Testis (tissue), 2 donors: ENCODE measurements at regions not wholly inside any gene's neighbourhood (a gene's known extent, or its start where the extent isn't known, plus 50 kb on each side); places are given as distances from the start of the nearest gene placed in this dataset.

Experiments
- CTCF ChIP-seq, 3 experiments: fragments of 450-650 bp in 2 of 3; fragments of 200-600 bp in 1 of 3; sonication (generic) in 1 of 3; IDR thresholded peaks; one replicate each; pipeline ENCODE4 v1.5.1; 2016 to 2019; ENCODE audit warnings: antibody characterized with exemption in 3 of 3, mild to moderate bottlenecking in 2 of 3, moderate library complexity in 1 of 3
- POLR2A ChIP-seq: fragments of 450-650 bp; IDR thresholded peaks from one replicate; pipeline ENCODE4 v1.6.1; 2017; ENCODE audit warnings: antibody characterized with exemption, mild to moderate bottlenecking, moderate library complexity

- TF ChIP-seq CTCF (IDR thresholded peaks at IDR 0.05) (no peak), POLR2A (no peak)
These were observed 235.7 kb downstream of the RPIA start for GRCh38 chr2:88927128-88927527.
